CD4-positive, alpha-beta memory T cell (primary cell): ENCODE measurements at regions not wholly inside any gene's neighbourhood (a gene's known extent, or its start where the extent isn't known, plus 50 kb on each side); places are given as distances from the start of the nearest gene placed in this dataset.

Experiments used
- CTCF ChIA-PET: fragments of 350-600 bp; sonication (Branson Sonifier 250); formaldehyde crosslinking; loops from one replicate; lab custom pipeline; 2021; ENCODE audit warnings: inconsistent platforms; ENCODE audit not compliant: partially characterized antibody; lab: Charles Lee
- POLR2A ChIA-PET: fragments of 350-600 bp; sonication (Branson Sonifier 250); formaldehyde crosslinking; loops from one replicate; lab custom pipeline; 2021; ENCODE audit not compliant: partially characterized antibody; lab: Charles Lee
- DNase-seq, 5 donors: peaks; one replicate each; pipeline versions ENCODE4 v3.0.0 to v3.0.0-alpha.2; 2020 to 2022; ENCODE audit warnings: mixed read lengths in 1 of 5
- H3K27ac ChIP-seq: one replicate; pipeline ENCODE4 v1.7.0; 2013; ENCODE audit warnings: low read depth, low read length
- H3K27me3 ChIP-seq: 2 replicates; pipeline ENCODE4 v1.7.0; 2013; ENCODE audit warnings: mild to moderate bottlenecking, low read length, moderate library complexity; ENCODE audit not compliant: insufficient read depth
- H3K36me3 ChIP-seq: 2 replicates; pipeline ENCODE4 v1.7.0; 2013; ENCODE audit warnings: mild to moderate bottlenecking, low read length, moderate library complexity; ENCODE audit not compliant: insufficient read depth
- H3K4me1 ChIP-seq: 2 replicates; pipeline ENCODE4 v1.7.0; 2013; ENCODE audit warnings: mild to moderate bottlenecking, low read length, moderate library complexity; ENCODE audit not compliant: insufficient read depth
- H3K4me3 ChIP-seq, 2 donors: one replicate each; pipeline ENCODE4 v1.7.0; 2013; ENCODE audit warnings: low read length in 2 of 2, mild to moderate bottlenecking in 1 of 2
- H3K9me3 ChIP-seq, 2 donors: one replicate each; pipeline ENCODE4 v1.7.0; 2013; ENCODE audit warnings: low read length in 2 of 2, control low read depth in 1 of 2; ENCODE audit not compliant: control insufficient read depth in 1 of 2
- H3K27ac Mint-ChIP-seq, 7 donors: one replicate each; pipeline ENCODE4 v1.8.0; 2020 to 2021; ENCODE audit warnings: mixed read lengths in 7 of 7, mild to moderate bottlenecking in 6 of 7, inconsistent platforms in 3 of 7, moderate library complexity in 3 of 7
- H3K27me3 Mint-ChIP-seq, 2 donors: one replicate each; pipeline ENCODE4 v1.8.0; 2020 to 2021; ENCODE audit warnings: mixed read lengths in 2 of 2
- H3K36me3 Mint-ChIP-seq, 2 donors: one replicate each; pipeline ENCODE4 v1.8.0; 2020 to 2021; ENCODE audit warnings: mixed read lengths in 2 of 2, inconsistent platforms in 1 of 2, mild to moderate bottlenecking in 1 of 2
- H3K4me1 Mint-ChIP-seq, 4 donors: one replicate each; pipeline ENCODE4 v1.8.0; 2020 to 2021; ENCODE audit warnings: mixed read lengths in 4 of 4, mild to moderate bottlenecking in 1 of 4
- H3K4me3 Mint-ChIP-seq, 8 donors: one replicate each; pipeline ENCODE4 v1.8.0; 2020 to 2021; ENCODE audit warnings: mixed read lengths in 8 of 8, mild to moderate bottlenecking in 7 of 8, moderate library complexity in 6 of 8, inconsistent platforms in 3 of 8
- H3K9me3 Mint-ChIP-seq, 8 donors: one replicate each; pipeline ENCODE4 v1.8.0; 2020 to 2021; ENCODE audit warnings: mixed read lengths in 8 of 8, mild to moderate bottlenecking in 5 of 8, inconsistent platforms in 3 of 8, moderate library complexity in 1 of 8
- intact Hi-C: fragments of 100-400 bp; cut with micrococcal nuclease; formaldehyde crosslinking; loops from one replicate; pipeline ENCODE4 v1.15.1; 2023

- H3K4me1 Mint-ChIP-seq: peaks cover 0 to 21% (median 1%) of the 10 kb centered on the region in 4 donors
- no peak for DNase-seq
- H3K36me3 Mint-ChIP-seq: no peaks in the 10 kb centered on the region
- Histone ChIP-seq H3K4me3 (no peak overlapping the region), H3K27ac (no peak overlapping the region), H3K36me3 (no peaks in the 10 kb centered on the region), H3K27me3 (no peaks in the 10 kb centered on the region), H3K9me3 (no peaks in the 10 kb centered on the region), H3K4me1 (no peaks in the 10 kb centered on the region)
- CTCF ChIA-PET: no interaction called here
- intact Hi-C loops: no loop called here
- H3K9me3 Mint-ChIP-seq: no peaks in the 10 kb centered on the region
- no peaks in the 10 kb centered on the region for H3K27me3 Mint-ChIP-seq
- POLR2A ChIA-PET: no interaction called here
- no peak overlapping the region for H3K4me3 Mint-ChIP-seq
- peak overlapping the region in 1 of 7 donors; percentile 42 for H3K27ac Mint-ChIP-seq
Measured at GRCh38 chr2:8496079-8496478, 185.8 kb upstream of the ID2 start.

- Mint-ChIP-seq H3K27me3 (no peaks in the 10 kb centered on the region), H3K4me3 (no peak overlapping the region), H3K27ac (peak overlapping the region in 2 of 7 donors; percentile 16 to 53), H3K9me3 (no peaks in the 10 kb centered on the region), H3K36me3 (no peaks in the 10 kb centered on the region), H3K4me1 (peaks cover 0 to 16% (median 1%) of the 10 kb centered on the region in 4 donors)
- ChIA-PET CTCF (no interaction called here), POLR2A (no interaction called here)
- Histone ChIP-seq H3K9me3 (no peaks in the 10 kb centered on the region), H3K4me3 (no peak overlapping the region), H3K27ac (no peak overlapping the region), H3K36me3 (no peaks in the 10 kb centered on the region), H3K4me1 (no peaks in the 10 kb centered on the region), H3K27me3 (no peaks in the 10 kb centered on the region)
- no peak for DNase-seq
- intact Hi-C loops: no loop called here
Measured at GRCh38 chr2:8496617-8497016, 185.2 kb upstream of the ID2 start.

- peaks cover 0 to 14% (median 3%) of the 10 kb centered on the region in 4 donors for H3K4me1 Mint-ChIP-seq
- Histone ChIP-seq H3K9me3 (no peaks in the 10 kb centered on the region), H3K27ac (no peak overlapping the region), H3K27me3 (no peaks in the 10 kb centered on the region), H3K4me1 (no peaks in the 10 kb centered on the region), H3K4me3 (no peak overlapping the region), H3K36me3 (no peaks in the 10 kb centered on the region)
- intact Hi-C loops: no loop called here
- H3K27ac Mint-ChIP-seq: peak overlapping the region in 2 of 7 donors; percentile 9 to 38
- no peak for DNase-seq
- H3K36me3 Mint-ChIP-seq: no peaks in the 10 kb centered on the region
- ChIA-PET CTCF (no interaction called here), POLR2A (no interaction called here)
- no peaks in the 10 kb centered on the region for H3K9me3 Mint-ChIP-seq
- no peak overlapping the region for H3K4me3 Mint-ChIP-seq
- H3K27me3 Mint-ChIP-seq: no peaks in the 10 kb centered on the region
Measured at GRCh38 chr2:8498994-8499393, 182.9 kb upstream of the ID2 start.

GRCh38 chr2:8500124-8501054 is 181.5 kb upstream of the ID2 start:
- DNase-seq: no peak
- intact Hi-C loops: no loop called here
- Mint-ChIP-seq H3K9me3 (no peaks in the 10 kb centered on the region), H3K27ac (peak overlapping the region in 1 of 7 donors; percentile 60), H3K36me3 (no peaks in the 10 kb centered on the region), H3K4me1 (peaks cover 0 to 7% (median 2%) of the 10 kb centered on the region in 4 donors), H3K4me3 (no peak overlapping the region), H3K27me3 (no peaks in the 10 kb centered on the region)
- Histone ChIP-seq H3K27me3 (no peaks in the 10 kb centered on the region), H3K4me3 (no peak overlapping the region), H3K9me3 (no peaks in the 10 kb centered on the region), H3K4me1 (no peaks in the 10 kb centered on the region), H3K36me3 (no peaks in the 10 kb centered on the region), H3K27ac (no peak overlapping the region)
- CTCF ChIA-PET: no interaction called here
- POLR2A ChIA-PET: no interaction called here

GRCh38 chr2:8501061-8501720 is 180.7 kb upstream of the ID2 start:
- no peak for DNase-seq
- intact Hi-C loops: no loop called here
- no peaks in the 10 kb centered on the region for H3K9me3 Mint-ChIP-seq
- CTCF ChIA-PET: no interaction called here
- no peaks in the 10 kb centered on the region for H3K4me1 ChIP-seq
- H3K27me3 ChIP-seq: no peaks in the 10 kb centered on the region
- no peak overlapping the region for H3K4me3 Mint-ChIP-seq
- H3K9me3 ChIP-seq: no peaks in the 10 kb centered on the region
- peaks cover 0 to 5% (median 2%) of the 10 kb centered on the region in 4 donors for H3K4me1 Mint-ChIP-seq
- H3K36me3 ChIP-seq: no peaks in the 10 kb centered on the region
- H3K27ac Mint-ChIP-seq: no peak overlapping the region
- no peaks in the 10 kb centered on the region for H3K27me3 Mint-ChIP-seq
- no peaks in the 10 kb centered on the region for H3K36me3 Mint-ChIP-seq
- POLR2A ChIA-PET: no interaction called here
- no peak overlapping the region for H3K4me3 ChIP-seq
- no peak overlapping the region for H3K27ac ChIP-seq

GRCh38 chr2:8502316-8502715 is 179.5 kb upstream of the ID2 start:
- ChIA-PET CTCF (no interaction called here), POLR2A (no interaction called here)
- Histone ChIP-seq H3K27ac (no peak overlapping the region), H3K9me3 (no peaks in the 10 kb centered on the region), H3K36me3 (no peaks in the 10 kb centered on the region), H3K4me1 (no peaks in the 10 kb centered on the region), H3K27me3 (no peaks in the 10 kb centered on the region), H3K4me3 (no peak overlapping the region)
- H3K36me3 Mint-ChIP-seq: no peaks in the 10 kb centered on the region
- no peak for DNase-seq
- peaks cover 0 to 3% (median 0%) of the 10 kb centered on the region in 4 donors for H3K4me1 Mint-ChIP-seq
- H3K27me3 Mint-ChIP-seq: no peaks in the 10 kb centered on the region
- H3K9me3 Mint-ChIP-seq: no peaks in the 10 kb centered on the region
- no peak overlapping the region for H3K4me3 Mint-ChIP-seq
- intact Hi-C loops: no loop called here
- no peak overlapping the region for H3K27ac Mint-ChIP-seq

- POLR2A ChIA-PET: no interaction called here
Measured at GRCh38 chr2:8505311-8505920, 176.4 kb upstream of the ID2 start.

More at GRCh38 chr2:8505311-8505920, 176.4 kb upstream of the ID2 start:
- DNase-seq: no peak
- Mint-ChIP-seq H3K4me1 (peaks cover 0 to 3% (median 0%) of the 10 kb centered on the region in 4 donors), H3K9me3 (peaks cover 0 to 7% (median 1%) of the 10 kb centered on the region in 8 donors), H3K27ac (peak overlapping the region in 1 of 7 donors; percentile 13), H3K27me3 (no peaks in the 10 kb centered on the region), H3K36me3 (no peaks in the 10 kb centered on the region), H3K4me3 (no peak overlapping the region)
- no peaks in the 10 kb centered on the region for H3K36me3 ChIP-seq
- H3K27ac ChIP-seq: no peak overlapping the region
- CTCF ChIA-PET: interaction anchor here (0.6 kb wide), 1 partner anchor 10 kb away, joined by 3 read pairs; no protein-coding TSS in a partner anchor
- H3K9me3 ChIP-seq: no peaks in the 10 kb centered on the region
- H3K4me3 ChIP-seq: no peak overlapping the region
- no peaks in the 10 kb centered on the region for H3K27me3 ChIP-seq
- intact Hi-C loops: no loop called here
- H3K4me1 ChIP-seq: no peaks in the 10 kb centered on the region
